Calu3 (cell line): ENCODE measurements at regions not wholly inside any gene's neighbourhood (a gene's known extent, or its start where the extent isn't known, plus 50 kb on each side); places are given as distances from the start of the nearest gene placed in this dataset.

Experiments used
- BruUV-seq: library from RNA; stranded (reverse); fragments of 400-500 nt; replicated peaks from 2 replicates; lab custom pipeline; 2021; lab: Mats Ljungman, UMichigan
- CTCF ChIA-PET: fragments of 300-600 bp; sonication (Branson Sonifier 250); formaldehyde crosslinking; loops from one replicate; lab custom pipeline; 2022; ENCODE audit warnings: antibody characterized with exemption; lab: Charles Lee
- DNase-seq: peaks from one replicate; pipeline ENCODE4 v3.0.0; 2022
- H3K27ac Mint-ChIP-seq: one replicate; pipeline ENCODE4 v1.8.0; 2022; ENCODE audit warnings: mixed read lengths; ENCODE audit not compliant: unreplicated experiment
- H3K27me3 Mint-ChIP-seq: one replicate; pipeline ENCODE4 v1.8.0; 2022; ENCODE audit warnings: mixed read lengths; ENCODE audit not compliant: unreplicated experiment
- H3K36me3 Mint-ChIP-seq: one replicate; pipeline ENCODE4 v1.8.0; 2022; ENCODE audit warnings: mild to moderate bottlenecking, moderate library complexity, mixed read lengths; ENCODE audit not compliant: insufficient read depth, unreplicated experiment
- H3K4me1 Mint-ChIP-seq: one replicate; pipeline ENCODE4 v1.8.0; 2022; ENCODE audit warnings: mild to moderate bottlenecking, low read depth, mixed read lengths; ENCODE audit not compliant: unreplicated experiment
- H3K4me3 Mint-ChIP-seq: one replicate; pipeline ENCODE4 v1.8.0; 2022; ENCODE audit warnings: mild to moderate bottlenecking, low read depth, moderate library complexity, mixed read lengths; ENCODE audit not compliant: unreplicated experiment
- H3K9me3 Mint-ChIP-seq: one replicate; pipeline ENCODE4 v1.8.0; 2022; ENCODE audit warnings: low read depth, mixed read lengths; ENCODE audit not compliant: unreplicated experiment
- intact Hi-C: fragments of 100-400 bp; cut with micrococcal nuclease; formaldehyde crosslinking; loops from one replicate; pipeline ENCODE4 v1.10.0; 2022; ENCODE audit not compliant: unreplicated experiment
- TF ChIP-seq, protein P1 (sequence below): fragments of 200-600 bp; IDR thresholded peaks from one replicate; pipeline ENCODE4 v1.8.0; 2022; ENCODE audit warnings: antibody characterized with exemption; ENCODE audit not compliant: unreplicated experiment

DNA sequence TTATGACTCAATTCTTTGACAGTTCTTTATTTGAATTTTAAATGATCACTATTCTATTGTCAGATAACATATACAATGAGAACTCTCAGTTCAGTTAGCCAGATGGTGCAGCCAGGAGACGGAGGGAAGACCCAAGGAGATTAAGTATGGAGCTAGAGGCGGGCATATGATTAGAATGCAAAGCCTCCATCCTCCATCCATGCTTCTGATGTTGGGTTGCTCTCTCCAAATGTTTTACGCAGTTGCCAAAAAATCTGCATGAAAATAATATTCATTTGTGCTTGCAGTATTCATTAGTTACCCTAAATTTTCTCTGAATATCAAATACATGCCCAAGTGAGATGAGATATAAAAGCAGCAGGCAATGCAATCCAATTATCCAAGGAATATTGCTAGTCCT lies 874.8 kb downstream of the C4orf33 start:
- no peak for DNase-seq
- intact Hi-C loops, result no loop called here
- CTCF ChIA-PET, result no interaction called here
- Mint-ChIP-seq H3K36me3 (no peaks in the 10 kb centered on the region), H3K27ac (no peak overlapping the region), H3K27me3 (no peaks in the 10 kb centered on the region), H3K4me3 (no peak overlapping the region), H3K4me1 (no peaks in the 10 kb centered on the region), H3K9me3 (no peaks in the 10 kb centered on the region)
- BruUV-seq, result no TSS peak
- TF ChIP-seq, protein P1, sequence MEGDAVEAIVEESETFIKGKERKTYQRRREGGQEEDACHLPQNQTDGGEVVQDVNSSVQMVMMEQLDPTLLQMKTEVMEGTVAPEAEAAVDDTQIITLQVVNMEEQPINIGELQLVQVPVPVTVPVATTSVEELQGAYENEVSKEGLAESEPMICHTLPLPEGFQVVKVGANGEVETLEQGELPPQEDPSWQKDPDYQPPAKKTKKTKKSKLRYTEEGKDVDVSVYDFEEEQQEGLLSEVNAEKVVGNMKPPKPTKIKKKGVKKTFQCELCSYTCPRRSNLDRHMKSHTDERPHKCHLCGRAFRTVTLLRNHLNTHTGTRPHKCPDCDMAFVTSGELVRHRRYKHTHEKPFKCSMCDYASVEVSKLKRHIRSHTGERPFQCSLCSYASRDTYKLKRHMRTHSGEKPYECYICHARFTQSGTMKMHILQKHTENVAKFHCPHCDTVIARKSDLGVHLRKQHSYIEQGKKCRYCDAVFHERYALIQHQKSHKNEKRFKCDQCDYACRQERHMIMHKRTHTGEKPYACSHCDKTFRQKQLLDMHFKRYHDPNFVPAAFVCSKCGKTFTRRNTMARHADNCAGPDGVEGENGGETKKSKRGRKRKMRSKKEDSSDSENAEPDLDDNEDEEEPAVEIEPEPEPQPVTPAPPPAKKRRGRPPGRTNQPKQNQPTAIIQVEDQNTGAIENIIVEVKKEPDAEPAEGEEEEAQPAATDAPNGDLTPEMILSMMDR, result no peak

GRCh38 chr4:129971419-129971818 lies 875.5 kb downstream of the C4orf33 start:
- DNase-seq, result no peak
- CTCF ChIA-PET, result no interaction called here
- H3K9me3 Mint-ChIP-seq, result no peaks in the 10 kb centered on the region
- no peak overlapping the region for H3K27ac Mint-ChIP-seq
- no peaks in the 10 kb centered on the region for H3K36me3 Mint-ChIP-seq
- no peak overlapping the region for H3K4me3 Mint-ChIP-seq
- TF ChIP-seq, protein P1, result no peak
- H3K4me1 Mint-ChIP-seq, result no peaks in the 10 kb centered on the region
- no TSS peak for BruUV-seq
- intact Hi-C loops, result no loop called here
- no peaks in the 10 kb centered on the region for H3K27me3 Mint-ChIP-seq

DNA sequence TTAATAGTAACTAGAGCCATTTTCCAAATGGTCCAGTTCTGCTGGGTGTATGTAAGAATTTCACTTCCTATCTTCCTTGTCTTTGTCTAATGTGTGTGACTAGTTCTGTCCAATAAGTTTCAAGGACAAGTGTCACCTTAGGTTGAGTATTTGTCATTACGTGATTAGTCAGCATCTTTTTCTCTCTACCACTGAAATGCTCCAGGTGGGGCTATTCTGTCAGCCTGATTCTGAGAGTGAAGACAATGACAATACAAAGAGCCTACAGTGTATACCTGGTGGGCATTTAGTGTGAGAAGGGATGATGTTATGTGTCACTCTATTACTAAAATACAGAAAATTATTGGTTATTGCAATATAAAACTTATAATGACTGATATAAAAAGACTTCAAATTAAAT lies 876.3 kb downstream of the C4orf33 start:
- Mint-ChIP-seq H3K27ac (no peak overlapping the region), H3K36me3 (no peaks in the 10 kb centered on the region), H3K4me3 (no peak overlapping the region), H3K27me3 (no peaks in the 10 kb centered on the region), H3K4me1 (no peaks in the 10 kb centered on the region), H3K9me3 (no peaks in the 10 kb centered on the region)
- intact Hi-C loops, result no loop called here
- CTCF ChIA-PET, result no interaction called here
- no peak for DNase-seq
- TF ChIP-seq, protein P1, result no peak
- BruUV-seq, result no TSS peak

GRCh38 chr4:129974730-129975129 lies 878.8 kb downstream of the C4orf33 start:
- H3K4me3 Mint-ChIP-seq, result no peak overlapping the region
- intact Hi-C loops, result no loop called here
- no peak for DNase-seq
- no TSS peak for BruUV-seq
- H3K9me3 Mint-ChIP-seq, result no peaks in the 10 kb centered on the region
- TF ChIP-seq, protein P1, result no peak
- CTCF ChIA-PET, result no interaction called here
- H3K27ac Mint-ChIP-seq, result no peak overlapping the region
- H3K36me3 Mint-ChIP-seq, result no peaks in the 10 kb centered on the region
- no peaks in the 10 kb centered on the region for H3K4me1 Mint-ChIP-seq
- H3K27me3 Mint-ChIP-seq, result no peaks in the 10 kb centered on the region
